ENCODE measurements at regions not wholly inside any gene's neighbourhood (a gene's known extent, or its start where the extent isn't known, plus 50 kb on each side); places are given as distances from the start of the nearest gene placed in this dataset.

DNA sequence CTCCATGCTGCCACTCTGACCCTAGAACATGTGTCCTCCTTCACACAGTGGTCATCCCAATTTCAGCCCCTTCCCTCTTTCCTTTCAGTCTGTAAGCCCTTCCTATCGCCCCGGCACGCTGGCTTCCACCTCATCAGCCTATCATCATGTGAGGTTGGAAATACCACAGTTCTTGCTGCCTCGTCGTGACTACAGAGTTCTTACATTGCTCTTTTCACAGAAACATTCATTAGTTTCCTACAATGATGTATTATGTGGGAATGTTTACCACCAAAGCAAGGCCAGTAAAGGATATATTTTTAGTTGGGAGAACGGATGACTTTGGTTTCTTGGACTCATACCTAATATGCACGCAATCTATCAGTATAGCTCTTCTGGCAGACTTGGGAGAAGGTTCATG, 169.5 kb upstream of the BOD1L1 start:
- TF ChIP-seq, protein P1, sequence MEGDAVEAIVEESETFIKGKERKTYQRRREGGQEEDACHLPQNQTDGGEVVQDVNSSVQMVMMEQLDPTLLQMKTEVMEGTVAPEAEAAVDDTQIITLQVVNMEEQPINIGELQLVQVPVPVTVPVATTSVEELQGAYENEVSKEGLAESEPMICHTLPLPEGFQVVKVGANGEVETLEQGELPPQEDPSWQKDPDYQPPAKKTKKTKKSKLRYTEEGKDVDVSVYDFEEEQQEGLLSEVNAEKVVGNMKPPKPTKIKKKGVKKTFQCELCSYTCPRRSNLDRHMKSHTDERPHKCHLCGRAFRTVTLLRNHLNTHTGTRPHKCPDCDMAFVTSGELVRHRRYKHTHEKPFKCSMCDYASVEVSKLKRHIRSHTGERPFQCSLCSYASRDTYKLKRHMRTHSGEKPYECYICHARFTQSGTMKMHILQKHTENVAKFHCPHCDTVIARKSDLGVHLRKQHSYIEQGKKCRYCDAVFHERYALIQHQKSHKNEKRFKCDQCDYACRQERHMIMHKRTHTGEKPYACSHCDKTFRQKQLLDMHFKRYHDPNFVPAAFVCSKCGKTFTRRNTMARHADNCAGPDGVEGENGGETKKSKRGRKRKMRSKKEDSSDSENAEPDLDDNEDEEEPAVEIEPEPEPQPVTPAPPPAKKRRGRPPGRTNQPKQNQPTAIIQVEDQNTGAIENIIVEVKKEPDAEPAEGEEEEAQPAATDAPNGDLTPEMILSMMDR (conservative IDR thresholded peaks at IDR 0.05; ENCODE audit: low read depth in 2 of 2): no peak
- TF ChIP-seq, protein P2, sequence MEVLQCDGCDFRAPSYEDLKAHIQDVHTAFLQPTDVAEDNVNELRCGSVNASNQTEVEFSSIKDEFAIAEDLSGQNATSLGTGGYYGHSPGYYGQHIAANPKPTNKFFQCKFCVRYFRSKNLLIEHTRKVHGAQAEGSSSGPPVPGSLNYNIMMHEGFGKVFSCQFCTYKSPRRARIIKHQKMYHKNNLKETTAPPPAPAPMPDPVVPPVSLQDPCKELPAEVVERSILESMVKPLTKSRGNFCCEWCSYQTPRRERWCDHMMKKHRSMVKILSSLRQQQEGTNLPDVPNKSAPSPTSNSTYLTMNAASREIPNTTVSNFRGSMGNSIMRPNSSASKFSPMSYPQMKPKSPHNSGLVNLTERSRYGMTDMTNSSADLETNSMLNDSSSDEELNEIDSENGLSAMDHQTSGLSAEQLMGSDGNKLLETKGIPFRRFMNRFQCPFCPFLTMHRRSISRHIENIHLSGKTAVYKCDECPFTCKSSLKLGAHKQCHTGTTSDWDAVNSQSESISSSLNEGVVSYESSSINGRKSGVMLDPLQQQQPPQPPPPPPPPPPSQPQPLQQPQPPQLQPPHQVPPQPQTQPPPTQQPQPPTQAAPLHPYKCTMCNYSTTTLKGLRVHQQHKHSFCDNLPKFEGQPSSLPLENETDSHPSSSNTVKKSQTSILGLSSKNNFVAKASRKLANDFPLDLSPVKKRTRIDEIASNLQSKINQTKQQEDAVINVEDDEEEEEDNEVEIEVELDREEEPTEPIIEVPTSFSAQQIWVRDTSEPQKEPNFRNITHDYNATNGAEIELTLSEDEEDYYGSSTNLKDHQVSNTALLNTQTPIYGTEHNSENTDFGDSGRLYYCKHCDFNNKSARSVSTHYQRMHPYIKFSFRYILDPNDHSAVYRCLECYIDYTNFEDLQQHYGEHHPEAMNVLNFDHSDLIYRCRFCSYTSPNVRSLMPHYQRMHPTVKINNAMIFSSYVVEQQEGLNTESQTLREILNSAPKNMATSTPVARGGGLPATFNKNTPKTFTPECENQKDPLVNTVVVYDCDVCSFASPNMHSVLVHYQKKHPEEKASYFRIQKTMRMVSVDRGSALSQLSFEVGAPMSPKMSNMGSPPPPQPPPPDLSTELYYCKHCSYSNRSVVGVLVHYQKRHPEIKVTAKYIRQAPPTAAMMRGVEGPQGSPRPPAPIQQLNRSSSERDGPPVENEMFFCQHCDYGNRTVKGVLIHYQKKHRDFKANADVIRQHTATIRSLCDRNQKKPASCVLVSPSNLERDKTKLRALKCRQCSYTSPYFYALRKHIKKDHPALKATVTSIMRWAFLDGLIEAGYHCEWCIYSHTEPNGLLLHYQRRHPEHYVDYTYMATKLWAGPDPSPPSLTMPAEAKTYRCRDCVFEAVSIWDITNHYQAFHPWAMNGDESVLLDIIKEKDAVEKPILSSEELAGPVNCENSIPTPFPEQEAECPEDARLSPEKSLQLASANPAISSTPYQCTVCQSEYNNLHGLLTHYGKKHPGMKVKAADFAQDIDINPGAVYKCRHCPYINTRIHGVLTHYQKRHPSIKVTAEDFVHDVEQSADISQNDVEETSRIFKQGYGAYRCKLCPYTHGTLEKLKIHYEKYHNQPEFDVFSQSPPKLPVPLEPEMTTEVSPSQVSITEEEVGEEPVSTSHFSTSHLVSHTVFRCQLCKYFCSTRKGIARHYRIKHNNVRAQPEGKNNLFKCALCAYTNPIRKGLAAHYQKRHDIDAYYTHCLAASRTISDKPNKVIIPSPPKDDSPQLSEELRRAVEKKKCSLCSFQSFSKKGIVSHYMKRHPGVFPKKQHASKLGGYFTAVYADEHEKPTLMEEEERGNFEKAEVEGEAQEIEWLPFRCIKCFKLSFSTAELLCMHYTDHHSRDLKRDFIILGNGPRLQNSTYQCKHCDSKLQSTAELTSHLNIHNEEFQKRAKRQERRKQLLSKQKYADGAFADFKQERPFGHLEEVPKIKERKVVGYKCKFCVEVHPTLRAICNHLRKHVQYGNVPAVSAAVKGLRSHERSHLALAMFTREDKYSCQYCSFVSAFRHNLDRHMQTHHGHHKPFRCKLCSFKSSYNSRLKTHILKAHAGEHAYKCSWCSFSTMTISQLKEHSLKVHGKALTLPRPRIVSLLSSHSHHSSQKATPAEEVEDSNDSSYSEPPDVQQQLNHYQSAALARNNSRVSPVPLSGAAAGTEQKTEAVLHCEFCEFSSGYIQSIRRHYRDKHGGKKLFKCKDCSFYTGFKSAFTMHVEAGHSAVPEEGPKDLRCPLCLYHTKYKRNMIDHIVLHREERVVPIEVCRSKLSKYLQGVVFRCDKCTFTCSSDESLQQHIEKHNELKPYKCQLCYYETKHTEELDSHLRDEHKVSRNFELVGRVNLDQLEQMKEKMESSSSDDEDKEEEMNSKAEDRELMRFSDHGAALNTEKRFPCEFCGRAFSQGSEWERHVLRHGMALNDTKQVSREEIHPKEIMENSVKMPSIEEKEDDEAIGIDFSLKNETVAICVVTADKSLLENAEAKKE (CRISPR knock-in tag; IDR thresholded peaks at IDR 0.05): no peak
- no peak for TF ChIP-seq EZH2phosphoT487 (IDR thresholded peaks at IDR 0.05; ENCODE audit: unreplicated experiment)
- no peak for TF ChIP-seq POLR2AphosphoS5 (IDR thresholded peaks at IDR 0.05; ENCODE audit: low read depth)
- no peak for TF ChIP-seq EZH2 (IDR thresholded peaks at IDR 0.05; ENCODE audit: low read depth, unreplicated experiment)
- TF ChIP-seq JUNB (IDR thresholded peaks at IDR 0.05; ENCODE audit: unreplicated experiment): no peak
- TF ChIP-seq CREB1 (CRISPR knock-in tag; IDR thresholded peaks at IDR 0.05; ENCODE audit: low read depth): no peak
- no peak for TF ChIP-seq STAT1 (IDR thresholded peaks at IDR 0.05; ENCODE audit: unreplicated experiment)

Data from GM23338 (cell line).